HepG2 (cell line): ENCODE measurements at regions not wholly inside any gene's neighbourhood (a gene's known extent, or its start where the extent isn't known, plus 50 kb on each side); places are given as distances from the start of the nearest gene placed in this dataset.

ENCODE experiments used
- ATAC-seq: fragments of 200-7000 bp; cut with Tn5 transposase; 3 replicates; pipeline ENCODE4 v1.9.1; 2020; ENCODE audit warnings: mild to moderate bottlenecking, moderate library complexity
- BruUV-seq: library from RNA; stranded (reverse); fragments of 400-500 nt; replicated peaks from 2 replicates; lab custom pipeline; 2021; lab: Mats Ljungman, UMichigan
- CTCF ChIA-PET: fragments of 300-600 bp; formaldehyde crosslinking; extraction: SDS; loops from one replicate; lab custom pipeline; 2021; ENCODE audit warnings: low total read pairs, inconsistent platforms, low intra/inter-chr PET ratio; lab: Yijun Ruan, JAX
- POLR2A ChIA-PET: fragments of 350-600 bp; sonication (Branson Sonifier 250); formaldehyde crosslinking; loops from one replicate; lab custom pipeline; 2020; ENCODE audit warnings: antibody characterized with exemption, inconsistent platforms; lab: Yijun Ruan, JAX
- DNase-seq: peaks from one replicate; pipeline ENCODE4 v3.0.0-alpha.2; 2015; ENCODE audit warnings: low spot score
- FAIRE-seq: peaks from 3 replicates; lab custom pipeline; 2011; peaks lifted over from hg19 to GRCh38; lab: Jason Lieb, UNC
- H2AFZ ChIP-seq: one replicate; pipeline ENCODE4 v1.6.1; 2011; ENCODE audit warnings: low read length, inconsistent platforms
- H3K27ac ChIP-seq: fragments of 300-600 bp; 3 replicates; pipeline ENCODE4 v1.8.0; 2011; ENCODE audit warnings: mixed run types, mild to moderate bottlenecking, mixed read lengths, low read length, inconsistent platforms; ENCODE audit not compliant: insufficient read depth; ENCODE audit errors: extremely low read length
- H3K27me3 ChIP-seq, 2 experiments: fragments of 200-600 bp in 1 of 2; 2 replicates in 1 of 2; 3 replicates in 1 of 2; pipeline versions ENCODE4 v1.6.0 to v1.8.0; 2011; ENCODE audit warnings: low read length in 2 of 2, mild to moderate bottlenecking in 2 of 2, moderate library complexity in 2 of 2, inconsistent platforms in 1 of 2; ENCODE audit not compliant: insufficient read depth in 2 of 2, control insufficient read depth in 1 of 2
- H3K36me3 ChIP-seq, 2 experiments: fragments of 200-600 bp in 1 of 2; replicated peaks in 1 of 2; 2 replicates in 1 of 2; 3 replicates in 1 of 2; pipeline versions ENCODE4 v1.5.1 to v1.8.0; 2011; ENCODE audit warnings: low read length in 2 of 2, inconsistent platforms in 1 of 2; ENCODE audit not compliant: insufficient read depth in 2 of 2, control insufficient read depth in 1 of 2
- H3K4me1 ChIP-seq: 2 replicates; pipeline ENCODE4 v1.5.1; 2012; ENCODE audit warnings: low read length, inconsistent platforms; ENCODE audit not compliant: insufficient read depth
- H3K4me2 ChIP-seq: 2 replicates; pipeline ENCODE4 v1.6.0; 2011; ENCODE audit warnings: low read depth, low read length, inconsistent platforms
- H3K4me3 ChIP-seq, 3 experiments: fragments of 200-600 bp in 1 of 3; sonication (generic), shearing (Covaris generic) in 1 of 3; replicated peaks in 1 of 3; 2 replicates each; pipeline ENCODE4 v1.5.1; 2011 to 2016; ENCODE audit warnings: low read length in 3 of 3, inconsistent platforms in 2 of 3, low read depth in 2 of 3, mild to moderate bottlenecking in 2 of 3, control low read depth in 1 of 3, mixed read lengths in 1 of 3; ENCODE audit not compliant: insufficient read depth in 1 of 3
- H3K79me2 ChIP-seq: one replicate; pipeline ENCODE4 v1.6.1; 2011; ENCODE audit warnings: low read length, inconsistent platforms; ENCODE audit not compliant: insufficient read depth
- H3K9ac ChIP-seq: 2 replicates; pipeline ENCODE4 v1.6.0; 2011; ENCODE audit warnings: mild to moderate bottlenecking, low read depth, low read length, inconsistent platforms; ENCODE audit not compliant: insufficient read depth
- H3K9me3 ChIP-seq: 2 replicates; pipeline ENCODE4 v1.5.1; 2012; ENCODE audit warnings: mild to moderate bottlenecking, low read length
- H4K20me1 ChIP-seq: 2 replicates; pipeline ENCODE4 v1.6.0; 2011; ENCODE audit warnings: inconsistent platforms, mild to moderate bottlenecking, low read length, moderate library complexity; ENCODE audit not compliant: insufficient read depth
- BHLHE40 ChIP-seq: IDR thresholded peaks from 2 replicates; pipeline ENCODE4 v1.6.1; 2011; ENCODE audit warnings: low read length, improper control_type of control experiment
- CCAR2 ChIP-seq: fragments of 200-400 bp; formaldehyde crosslinking; optimal IDR thresholded peaks from 2 replicates; pipeline ENCODE3; 2018; ENCODE audit warnings: low read depth, mild to moderate bottlenecking, low read length, moderate library complexity
- DMAP1 ChIP-seq: IDR thresholded peaks from 2 replicates; pipeline ENCODE4 v1.6.1; 2016
- MAFG ChIP-seq: sonication (generic); formaldehyde crosslinking; IDR thresholded peaks from 2 replicates; pipeline ENCODE4 v1.5.1; 2020; ENCODE audit warnings: mild to moderate bottlenecking, missing genetic modification reagents
- NR2F1 ChIP-seq, 2 experiments: fragments of 450-650 bp in 1 of 2; formaldehyde crosslinking in 1 of 2; IDR thresholded peaks; 2 replicates each; pipeline versions ENCODE4 v1.5.0 to v1.6.1; 2016 to 2020; ENCODE audit warnings: mild to moderate bottlenecking in 1 of 2, missing compliant biosample characterization in 1 of 2, missing genetic modification reagents in 1 of 2, moderate library complexity in 1 of 2
- SUZ12 ChIP-seq: fragments of 150-350 bp; IDR thresholded peaks from 2 replicates; pipeline ENCODE4 v1.6.1; 2014; ENCODE audit warnings: low read depth, low read length
- SYNCRIP ChIP-seq: fragments of 200-400 bp; formaldehyde crosslinking; IDR thresholded peaks from 2 replicates; pipeline ENCODE4 v1.6.1; 2018; ENCODE audit warnings: mild to moderate bottlenecking, low read depth, low read length; ENCODE audit not compliant: insufficient read depth
- XRCC5 ChIP-seq: fragments of 200-400 bp; formaldehyde crosslinking; optimal IDR thresholded peaks from 2 replicates; pipeline ENCODE3; 2017; ENCODE audit warnings: mild to moderate bottlenecking, low read length
- ZEB1 ChIP-seq: IDR thresholded peaks from 2 replicates; pipeline ENCODE4 v1.6.1; 2012; ENCODE audit warnings: mild to moderate bottlenecking, low read depth, inconsistent platforms; ENCODE audit not compliant: insufficient replicate concordance
- ZMYM4 ChIP-seq: sonication (generic); formaldehyde crosslinking; IDR thresholded peaks from 2 replicates; pipeline ENCODE4 v1.8.1; 2023; ENCODE audit warnings: mild to moderate bottlenecking, missing genetic modification reagents
- ZNF503 ChIP-seq: sonication (generic); formaldehyde crosslinking; IDR thresholded peaks from 2 replicates; pipeline ENCODE4 v1.4.0; 2020; ENCODE audit warnings: missing genetic modification reagents
- ZNF530 ChIP-seq: sonication (generic); formaldehyde crosslinking; IDR thresholded peaks from 2 replicates; pipeline ENCODE4 v1.5.0; 2020; ENCODE audit warnings: low read depth, mild to moderate bottlenecking, missing genetic modification reagents
- ZNF572 ChIP-seq: sonication (generic); formaldehyde crosslinking; IDR thresholded peaks from 2 replicates; pipeline ENCODE4 v1.5.1; 2020; ENCODE audit warnings: mild to moderate bottlenecking, missing genetic modification reagents
- ZNF616 ChIP-seq: sonication (generic); formaldehyde crosslinking; IDR thresholded peaks from 2 replicates; pipeline ENCODE4 v1.5.0; 2020; ENCODE audit warnings: low read depth, mild to moderate bottlenecking, missing genetic modification reagents
- ZSCAN20 ChIP-seq: sonication (generic); formaldehyde crosslinking; IDR thresholded peaks from 2 replicates; pipeline ENCODE4 v1.4.0; 2020; ENCODE audit warnings: missing genetic modification reagents, mild to moderate bottlenecking, borderline replicate concordance
- WGBS: methylation state at CpG from one replicate; pipeline ENCODE4 v1.1.6; 2017; ENCODE audit warnings: low lambda C conversion rate; 5-methylcytosine and 5-hydroxymethylcytosine counted together
- in situ Hi-C: cut with HindIII; loops from 2 replicates; pipeline ENCODE4 v1.10.0; 2017; ENCODE audit warnings: low pct_unique_long_range_greater_than_20kb; ENCODE audit not compliant: extremely low pct_ligation_motif_present
- intact Hi-C: fragments of 100-400 bp; cut with micrococcal nuclease; formaldehyde crosslinking; loops from one replicate; pipeline ENCODE4 v1.10.0; 2022; ENCODE audit not compliant: unreplicated experiment
- TF ChIP-seq, protein P1 (sequence below): fragments of 450-650 bp; IDR thresholded peaks from 2 replicates; pipeline ENCODE4 v1.6.1; 2016
- TF ChIP-seq, protein P2 (sequence below): sonication (generic); formaldehyde crosslinking; conservative IDR thresholded peaks from 2 replicates; pipeline ENCODE4 v1.4.0; 2020; ENCODE audit warnings: missing genetic modification reagents

- no TSS peak for BruUV-seq
- Histone ChIP-seq H3K9me3 (no peaks in the 10 kb centered on the region), H3K9ac (no peak overlapping the region), H3K27me3 (no peaks in the 10 kb centered on the region), H3K79me2 (no peaks in the 10 kb centered on the region), H3K4me2 (no peak overlapping the region), H3K27ac (no peak overlapping the region), H3K4me1 (no peaks in the 10 kb centered on the region), H3K4me3 (no peak overlapping the region), H4K20me1 (no peaks in the 10 kb centered on the region), H3K36me3 (no peaks in the 10 kb centered on the region), H2AFZ (no peak overlapping the region)
- ChIA-PET CTCF (no interaction called here), POLR2A (no interaction called here)
- in situ Hi-C loops (no loop called here), intact Hi-C loops (no loop called here)
- 0% methylated on average over 3 of the region's 3 CpGs for WGBS
- DNase-seq (no peak), FAIRE-seq (no peak), ATAC-seq (no peak)
- TF ChIP-seq SUZ12 (no peak), NR2F1 (CRISPR knock-in tag; IDR thresholded peaks at IDR 0.05) (no peak), DMAP1 (CRISPR knock-in tag) (no peak), ZSCAN20 (CRISPR knock-in tag) (no peak)
- TF ChIP-seq, protein P1, sequence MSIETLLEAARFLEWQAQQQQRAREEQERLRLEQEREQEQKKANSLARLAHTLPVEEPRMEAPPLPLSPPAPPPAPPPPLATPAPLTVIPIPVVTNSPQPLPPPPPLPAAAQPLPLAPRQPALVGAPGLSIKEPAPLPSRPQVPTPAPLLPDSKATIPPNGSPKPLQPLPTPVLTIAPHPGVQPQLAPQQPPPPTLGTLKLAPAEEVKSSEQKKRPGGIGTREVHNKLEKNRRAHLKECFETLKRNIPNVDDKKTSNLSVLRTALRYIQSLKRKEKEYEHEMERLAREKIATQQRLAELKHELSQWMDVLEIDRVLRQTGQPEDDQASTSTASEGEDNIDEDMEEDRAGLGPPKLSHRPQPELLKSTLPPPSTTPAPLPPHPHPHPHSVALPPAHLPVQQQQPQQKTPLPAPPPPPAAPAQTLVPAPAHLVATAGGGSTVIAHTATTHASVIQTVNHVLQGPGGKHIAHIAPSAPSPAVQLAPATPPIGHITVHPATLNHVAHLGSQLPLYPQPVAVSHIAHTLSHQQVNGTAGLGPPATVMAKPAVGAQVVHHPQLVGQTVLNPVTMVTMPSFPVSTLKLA: no peak
- TF ChIP-seq, all 625 proteins: peak for 0
Measured at GRCh38 chr6:90764001-90764400, 177.1 kb upstream of the MAP3K7 start.

GRCh38 chr6:90759664-90760063 is 172.8 kb upstream of the MAP3K7 start:
- ChIA-PET CTCF (no interaction called here), POLR2A (no interaction called here)
- no peak overlapping the region for H3K4me3 ChIP-seq
- H3K4me1 ChIP-seq: no peaks in the 10 kb centered on the region
- no peak overlapping the region for H3K9ac ChIP-seq
- no peaks in the 10 kb centered on the region for H3K9me3 ChIP-seq
- 0% methylated on average over 3 of the region's 3 CpGs for WGBS
- intact Hi-C loops: no loop called here
- no peak for DNase-seq
- no peak for FAIRE-seq
- H3K27me3 ChIP-seq: no peaks in the 10 kb centered on the region
- no peaks in the 10 kb centered on the region for H3K79me2 ChIP-seq
- in situ Hi-C loops: no loop called here
- BruUV-seq: no TSS peak
- no peak overlapping the region for H3K27ac ChIP-seq
- no peaks in the 10 kb centered on the region for H3K36me3 ChIP-seq
- H3K4me2 ChIP-seq: no peak overlapping the region
- no peak overlapping the region for H2AFZ ChIP-seq
- H4K20me1 ChIP-seq: no peaks in the 10 kb centered on the region
- no peak for ATAC-seq
- TF ChIP-seq ZNF503 (CRISPR knock-in tag) (no peak), ZNF572 (CRISPR knock-in tag) (no peak), ZNF530 (no peak), CCAR2 (no peak), MAFG (CRISPR knock-in tag) (no peak), ZNF616 (CRISPR knock-in tag) (no peak), ZEB1 (no peak), XRCC5 (no peak), BHLHE40 (no peak), ZMYM4 (no peak), SYNCRIP (no peak)
- TF ChIP-seq, protein P2, sequence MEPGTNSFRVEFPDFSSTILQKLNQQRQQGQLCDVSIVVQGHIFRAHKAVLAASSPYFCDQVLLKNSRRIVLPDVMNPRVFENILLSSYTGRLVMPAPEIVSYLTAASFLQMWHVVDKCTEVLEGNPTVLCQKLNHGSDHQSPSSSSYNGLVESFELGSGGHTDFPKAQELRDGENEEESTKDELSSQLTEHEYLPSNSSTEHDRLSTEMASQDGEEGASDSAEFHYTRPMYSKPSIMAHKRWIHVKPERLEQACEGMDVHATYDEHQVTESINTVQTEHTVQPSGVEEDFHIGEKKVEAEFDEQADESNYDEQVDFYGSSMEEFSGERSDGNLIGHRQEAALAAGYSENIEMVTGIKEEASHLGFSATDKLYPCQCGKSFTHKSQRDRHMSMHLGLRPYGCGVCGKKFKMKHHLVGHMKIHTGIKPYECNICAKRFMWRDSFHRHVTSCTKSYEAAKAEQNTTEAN (CRISPR knock-in tag): no peak
